Activated B cell treated with CpG ODN at 0.5 μM for 24 hours (primary cell): ENCODE measurements at regions not wholly inside any gene's neighbourhood (a gene's known extent, or its start where the extent isn't known, plus 50 kb on each side); places are given as distances from the start of the nearest gene placed in this dataset.
"Not testable (repeated sequence)": the region's sequence is repeated elsewhere in the genome, so short reads cannot be mapped to it uniquely, and the experiment has no call there.

Experiments used
- ATAC-seq: fragments of 200-7000 bp; cut with Tn5 transposase; one replicate; pipeline ENCODE4 v1.10.0; 2021; ENCODE audit warnings: low read depth, mild to moderate bottlenecking, moderate library complexity
- CTCF ChIA-PET: fragments of 350-600 bp; sonication (Branson Sonifier 250); formaldehyde crosslinking; loops from one replicate; lab custom pipeline; 2021; ENCODE audit warnings: antibody characterized with exemption; lab: Charles Lee
- POLR2A ChIA-PET: fragments of 350-600 bp; sonication (Branson Sonifier 250); formaldehyde crosslinking; loops from one replicate; lab custom pipeline; 2021; ENCODE audit warnings: antibody characterized with exemption; lab: Charles Lee
- DNase-seq: peaks from one replicate; pipeline ENCODE4 v3.0.0; 2022
- H3K27ac Mint-ChIP-seq: one replicate; pipeline ENCODE4 v1.8.0; 2020; ENCODE audit warnings: mixed read lengths
- H3K27me3 Mint-ChIP-seq: one replicate; pipeline ENCODE4 v1.8.0; 2021; ENCODE audit warnings: mixed read lengths
- H3K36me3 Mint-ChIP-seq: one replicate; pipeline ENCODE4 v1.8.0; 2021; ENCODE audit warnings: low read depth, mixed read lengths
- H3K4me1 Mint-ChIP-seq: one replicate; pipeline ENCODE4 v1.8.0; 2021; ENCODE audit warnings: mixed read lengths
- H3K4me3 Mint-ChIP-seq: one replicate; pipeline ENCODE4 v1.8.0; 2020; ENCODE audit warnings: mild to moderate bottlenecking, mixed read lengths
- H3K9me3 Mint-ChIP-seq: one replicate; pipeline ENCODE4 v1.8.0; 2020; ENCODE audit warnings: mixed read lengths
- CTCF ChIP-seq: fragments of 200-600 bp; IDR thresholded peaks from one replicate; pipeline ENCODE4 v1.8.0; 2022; ENCODE audit warnings: antibody characterized with exemption, mild to moderate bottlenecking
- intact Hi-C: fragments of 100-400 bp; cut with micrococcal nuclease; formaldehyde crosslinking; loops from one replicate; pipeline ENCODE4 v1.15.1; 2024

GRCh38 chr10:118931436-118931835, 98.1 kb upstream of the NANOS1 start:
- H3K27me3 Mint-ChIP-seq, result peaks cover 22% of the 10 kb centered on the region
- ATAC-seq (no peak), DNase-seq (no peak)
- ChIA-PET POLR2A (no interaction called here), CTCF (no interaction called here)
- H3K27ac Mint-ChIP-seq, result no peak overlapping the region
- no peaks in the 10 kb centered on the region for H3K4me1 Mint-ChIP-seq
- intact Hi-C loops, result no loop called here
- no peak overlapping the region for H3K4me3 Mint-ChIP-seq
- no peak for TF ChIP-seq CTCF
- peaks cover 12% of the 10 kb centered on the region for H3K9me3 Mint-ChIP-seq
- H3K36me3 Mint-ChIP-seq, result no peaks in the 10 kb centered on the region

- H3K27ac Mint-ChIP-seq, H3K4me1 Mint-ChIP-seq, ATAC-seq, intact Hi-C loops, H3K4me3 Mint-ChIP-seq, H3K36me3 Mint-ChIP-seq, POLR2A ChIA-PET, CTCF ChIA-PET, DNase-seq: not testable (repeated sequence)
- Mint-ChIP-seq H3K27me3 (peaks cover 22% of the 10 kb centered on the region), H3K9me3 (peaks cover 12% of the 10 kb centered on the region)
Observed at GRCh38 chr10:118932154-118932553, 97.4 kb upstream of the NANOS1 start.

- ChIA-PET POLR2A (no interaction called here), CTCF (no interaction called here)
- no peaks in the 10 kb centered on the region for H3K36me3 Mint-ChIP-seq
- no peak for DNase-seq
- peaks cover 17% of the 10 kb centered on the region for H3K27me3 Mint-ChIP-seq
- H3K4me3 Mint-ChIP-seq, result no peak overlapping the region
- ATAC-seq, result no peak
- no peaks in the 10 kb centered on the region for H3K4me1 Mint-ChIP-seq
- no peak overlapping the region for H3K27ac Mint-ChIP-seq
- intact Hi-C loops, result no loop called here
- TF ChIP-seq CTCF, result no peak
- H3K9me3 Mint-ChIP-seq, result peaks cover 10% of the 10 kb centered on the region
Observed at GRCh38 chr10:118937226-118937625, 92.3 kb upstream of the NANOS1 start.

- Mint-ChIP-seq H3K4me1 (no peaks in the 10 kb centered on the region), H3K27ac (no peak overlapping the region), H3K4me3 (no peak overlapping the region), H3K9me3 (peaks cover 10% of the 10 kb centered on the region), H3K36me3 (no peaks in the 10 kb centered on the region), H3K27me3 (peaks cover 8% of the 10 kb centered on the region)
- CTCF ChIA-PET, result no interaction called here
- DNase-seq (no peak), ATAC-seq (no peak)
- POLR2A ChIA-PET, result no interaction called here
- intact Hi-C loops, result no loop called here
- no peak for TF ChIP-seq CTCF
Observed at GRCh38 chr10:118939211-118940007, 90.1 kb upstream of the NANOS1 start.

- no peak for TF ChIP-seq CTCF
- DNase-seq (no peak), ATAC-seq (no peak)
- no peak overlapping the region for H3K4me3 Mint-ChIP-seq
- H3K27me3 Mint-ChIP-seq, result peaks cover 4% of the 10 kb centered on the region
- CTCF ChIA-PET, result no interaction called here
- POLR2A ChIA-PET, result no interaction called here
- intact Hi-C loops, result no loop called here
- H3K27ac Mint-ChIP-seq, result no peak overlapping the region
- no peaks in the 10 kb centered on the region for H3K4me1 Mint-ChIP-seq
- peaks cover 10% of the 10 kb centered on the region for H3K9me3 Mint-ChIP-seq
- H3K36me3 Mint-ChIP-seq, result no peaks in the 10 kb centered on the region
Observed at GRCh38 chr10:118940386-118940785, 89.1 kb upstream of the NANOS1 start.
